HCT116 (cell line): ENCODE measurements at regions not wholly inside any gene's neighbourhood (a gene's known extent, or its start where the extent isn't known, plus 50 kb on each side); places are given as distances from the start of the nearest gene placed in this dataset.

Experiments used
- ATAC-seq: fragments of 200-7000 bp; cut with Tn5 transposase; 2 replicates; pipeline ENCODE4 v1.9.1; 2020; ENCODE audit warnings: mild to moderate bottlenecking, moderate library complexity
- BruUV-seq: library from RNA; stranded (reverse); fragments of 400-500 nt; replicated peaks from 2 replicates; lab custom pipeline; 2021; lab: Mats Ljungman, UMichigan
- CTCF ChIA-PET: fragments of 300-600 bp; sonication (Branson Sonifier 250); formaldehyde crosslinking; loops from one replicate; lab custom pipeline; 2021; ENCODE audit warnings: antibody characterized with exemption; lab: Charles Lee
- POLR2A ChIA-PET: fragments of 300-600, 350-600 bp; sonication (Branson Sonifier 250); formaldehyde crosslinking; loops from one replicate; lab custom pipeline; 2021; ENCODE audit warnings: antibody characterized with exemption; lab: Charles Lee
- RAD21 ChIA-PET, 2 experiments: fragments of 300-600 bp; sonication (Branson Sonifier 250); formaldehyde crosslinking; loops; one replicate each; lab custom pipeline; 2023; ENCODE audit warnings: low total read pairs in 2 of 2; ENCODE audit not compliant: uncharacterized antibody in 2 of 2, unreplicated experiment in 2 of 2, low non-redundant PET in 1 of 2; lab: Charles Lee
- DNase-seq: peaks from one replicate; pipeline ENCODE4 v3.0.0-alpha.2; 2010; ENCODE audit warnings: low read depth, low spot score
- H2AFZ ChIP-seq: fragments of 200-600 bp; shearing (Covaris generic), sonication (generic); 2 replicates; pipeline ENCODE4 v1.6.1; 2017; ENCODE audit warnings: low read depth, mixed run types, mixed read lengths, antibody characterized with exemption, low read length; ENCODE audit not compliant: poor library complexity, severe bottlenecking
- H3K27ac ChIP-seq: 2 replicates; pipeline ENCODE4 v1.5.1; 2012; ENCODE audit warnings: low read depth, low read length
- H3K27me3 ChIP-seq: fragments of 200-600 bp; sonication (generic); 2 replicates; pipeline ENCODE4 v1.6.1; 2016; ENCODE audit warnings: mixed run types, low read length, mixed read lengths; ENCODE audit not compliant: insufficient read depth
- H3K36me3 ChIP-seq, 2 experiments: fragments of 200-500 bp in 1 of 2; fragments of 200-600 bp in 1 of 2; sonication (Bioruptor generic) in 1 of 2; sonication (generic) in 1 of 2; 2 replicates each; pipeline versions ENCODE4 v1.5.1 to v1.6.1; 2014 to 2016; ENCODE audit warnings: low read length in 2 of 2, inconsistent platforms in 1 of 2, mixed read lengths in 1 of 2, mixed run types in 1 of 2; ENCODE audit not compliant: insufficient read depth in 2 of 2, control insufficient read depth in 1 of 2
- H3K4me1 ChIP-seq, 2 experiments: fragments of 200-600 bp in 1 of 2; sonication (generic) in 1 of 2; 2 replicates each; pipeline versions ENCODE4 v1.5.1 to v1.6.1; 2012 to 2017; ENCODE audit warnings: low read length in 2 of 2, inconsistent platforms in 1 of 2, mild to moderate bottlenecking in 1 of 2, mixed read lengths in 1 of 2, mixed run types in 1 of 2, moderate library complexity in 1 of 2; ENCODE audit not compliant: insufficient read depth in 2 of 2, control insufficient read depth in 1 of 2
- H3K4me2 ChIP-seq: fragments of 200-600 bp; sonication (generic); 2 replicates; pipeline ENCODE4 v1.6.1; 2017; ENCODE audit warnings: mixed run types, low read length, mixed read lengths
- H3K4me3 ChIP-seq, 2 experiments: fragments of 200-600 bp in 1 of 2; sonication (generic) in 1 of 2; replicated peaks in 1 of 2; 2 replicates each; pipeline ENCODE4 v1.5.1; 2011 to 2016; ENCODE audit warnings: low read length in 2 of 2, control low read depth in 1 of 2, low read depth in 1 of 2, mild to moderate bottlenecking in 1 of 2, mixed read lengths in 1 of 2, mixed run types in 1 of 2
- H3K79me2 ChIP-seq: fragments of 200-600 bp; sonication (generic); 2 replicates; pipeline ENCODE4 v1.6.1; 2017; ENCODE audit warnings: mild to moderate bottlenecking, mixed run types, low read length, moderate library complexity, mixed read lengths; ENCODE audit not compliant: insufficient read depth
- H3K9ac ChIP-seq: fragments of 200-600 bp; sonication (generic); 2 replicates; pipeline ENCODE4 v1.6.1; 2016; ENCODE audit warnings: low read length, mixed read lengths
- H3K9me2 ChIP-seq: fragments of 200-600 bp; sonication (generic), shearing (Covaris generic); 2 replicates; pipeline ENCODE4 v1.6.1; 2017; ENCODE audit warnings: mixed run types, mild to moderate bottlenecking, moderate library complexity; ENCODE audit not compliant: insufficient read depth
- H3K9me3 ChIP-seq, 2 experiments: fragments of 200-500 bp in 1 of 2; fragments of 200-600 bp in 1 of 2; sonication (Bioruptor generic) in 1 of 2; sonication (generic) in 1 of 2; 2 replicates each; pipeline ENCODE4 v1.6.1; 2014 to 2017; ENCODE audit warnings: low read length in 2 of 2, mixed read lengths in 2 of 2, inconsistent platforms in 1 of 2, low read depth in 1 of 2, mild to moderate bottlenecking in 1 of 2, mixed run types in 1 of 2, moderate library complexity in 1 of 2; ENCODE audit not compliant: control insufficient read depth in 1 of 2, insufficient read depth in 1 of 2
- H4K20me1 ChIP-seq: fragments of 200-600 bp; sonication (generic), shearing (Covaris generic); 2 replicates; pipeline ENCODE4 v1.6.1; 2017; ENCODE audit warnings: mixed run types, mild to moderate bottlenecking, moderate library complexity; ENCODE audit not compliant: insufficient read depth
- CEBPB ChIP-seq: IDR thresholded peaks from 2 replicates; pipeline ENCODE4 v1.6.1; 2012; ENCODE audit warnings: low read depth
- EGR1 ChIP-seq: IDR thresholded peaks from 2 replicates; pipeline ENCODE4 v1.6.1; 2012; ENCODE audit warnings: low read depth
- EZH2phosphoT487 ChIP-seq: fragments of 200-600 bp; IDR thresholded peaks from 2 replicates; pipeline ENCODE4 v1.6.1; 2018; ENCODE audit warnings: antibody characterized with exemption, borderline replicate concordance
- FOSL1 ChIP-seq: IDR thresholded peaks from 2 replicates; pipeline ENCODE4 v1.6.1; 2012; ENCODE audit warnings: low read depth
- JUND ChIP-seq: IDR thresholded peaks from 2 replicates; pipeline ENCODE4 v1.6.1; 2012
- POLR2AphosphoS5 ChIP-seq: IDR thresholded peaks from 2 replicates; pipeline ENCODE4 v1.6.1; 2011; ENCODE audit warnings: mild to moderate bottlenecking, low read depth, low read length, moderate library complexity
- SIN3A ChIP-seq: IDR thresholded peaks from 2 replicates; pipeline ENCODE4 v1.6.1; 2012; ENCODE audit warnings: low read depth
- SP1 ChIP-seq: IDR thresholded peaks from 2 replicates; pipeline ENCODE4 v1.6.1; 2012; ENCODE audit warnings: low read depth
- SRF ChIP-seq: IDR thresholded peaks from 2 replicates; pipeline ENCODE4 v1.6.1; 2012; ENCODE audit warnings: low read depth
- YY1 ChIP-seq: IDR thresholded peaks from 2 replicates; pipeline ENCODE4 v1.6.1; 2011; ENCODE audit warnings: low read length, low read depth, moderate library complexity, mild to moderate bottlenecking; ENCODE audit not compliant: insufficient replicate concordance; ENCODE audit errors: extremely low read depth
- ZFX ChIP-seq: fragments of 450-650 bp; IDR thresholded peaks from 2 replicates; pipeline ENCODE4 v1.6.1; 2017
- ZNF274 ChIP-seq: fragments of 200-500 bp; sonication (Bioruptor generic); IDR thresholded peaks from 2 replicates; pipeline ENCODE4 v1.6.1; 2014; ENCODE audit warnings: mild to moderate bottlenecking, low read depth, low read length, inconsistent platforms
- intact Hi-C: fragments of 100-400 bp; cut with micrococcal nuclease; formaldehyde crosslinking; loops from 2 replicates; pipeline ENCODE4 v1.10.0; 2022
- TF ChIP-seq, protein P1 (sequence below), 3 experiments: fragments of 200-600 bp in 1 of 3; sonication (generic) in 1 of 3; IDR thresholded peaks in 2 of 3; conservative IDR thresholded peaks in 1 of 3; 2 replicates each; pipeline ENCODE4 v1.5.1; 2012 to 2017; ENCODE audit warnings: low read depth in 2 of 3, low read length in 2 of 3, antibody characterized with exemption in 1 of 3, borderline replicate concordance in 1 of 3, control low read depth in 1 of 3, mild to moderate bottlenecking in 1 of 3, mixed read lengths in 1 of 3, mixed run types in 1 of 3, moderate library complexity in 1 of 3; ENCODE audit not compliant: insufficient read depth in 1 of 3
- TF ChIP-seq, protein P2 (sequence below): IDR thresholded peaks from 2 replicates; pipeline ENCODE4 v1.6.1; 2012
- TF ChIP-seq, protein P3 (sequence below): IDR thresholded peaks from 2 replicates; pipeline ENCODE4 v1.6.1; 2011; ENCODE audit warnings: mild to moderate bottlenecking, low read length, moderate library complexity; ENCODE audit not compliant: insufficient replicate concordance; ENCODE audit errors: extremely low read depth

DNA sequence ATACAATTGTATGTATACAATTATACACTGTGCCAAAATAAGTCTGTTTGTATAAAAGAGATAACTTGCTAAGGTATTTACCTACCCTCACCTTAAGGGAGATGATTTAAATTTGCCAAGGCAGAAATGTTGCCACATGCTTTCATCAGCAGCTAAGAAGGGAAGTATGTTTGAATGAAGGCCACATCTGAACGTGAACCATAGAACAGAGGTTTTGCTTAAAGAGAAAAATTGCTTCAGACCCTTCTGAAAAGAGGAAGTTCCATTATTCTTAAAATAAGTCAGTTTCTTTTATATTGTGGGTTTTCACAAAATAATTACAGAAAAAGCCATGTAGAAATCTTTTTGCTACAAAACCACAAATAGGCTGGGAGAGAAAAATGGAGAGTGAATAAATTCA is 621.5 kb upstream of the HTR2C start:
- no peak overlapping the region for H3K4me3 ChIP-seq
- intact Hi-C loops, result no loop called here
- H3K9me3 ChIP-seq, result no peaks in the 10 kb centered on the region
- H3K9ac ChIP-seq, result no peak overlapping the region
- H3K4me1 ChIP-seq, result no peaks in the 10 kb centered on the region
- no peaks in the 10 kb centered on the region for H3K36me3 ChIP-seq
- H3K27me3 ChIP-seq, result no peaks in the 10 kb centered on the region
- TF ChIP-seq SP1 (no peak), FOSL1 (no peak), EGR1 (no peak), CEBPB (no peak), ZNF274 (no peak), JUND (no peak)
- DNase-seq (no peak), ATAC-seq (no peak)
- H3K79me2 ChIP-seq, result no peaks in the 10 kb centered on the region
- ChIA-PET RAD21 (no interaction called here), CTCF (no interaction called here), POLR2A (no interaction called here)
- no peaks in the 10 kb centered on the region for H3K9me2 ChIP-seq
- no peak overlapping the region for H3K4me2 ChIP-seq
- H4K20me1 ChIP-seq, result no peaks in the 10 kb centered on the region
- H3K27ac ChIP-seq, result no peak overlapping the region
- no TSS peak for BruUV-seq
- H2AFZ ChIP-seq, result no peak overlapping the region

DNA sequence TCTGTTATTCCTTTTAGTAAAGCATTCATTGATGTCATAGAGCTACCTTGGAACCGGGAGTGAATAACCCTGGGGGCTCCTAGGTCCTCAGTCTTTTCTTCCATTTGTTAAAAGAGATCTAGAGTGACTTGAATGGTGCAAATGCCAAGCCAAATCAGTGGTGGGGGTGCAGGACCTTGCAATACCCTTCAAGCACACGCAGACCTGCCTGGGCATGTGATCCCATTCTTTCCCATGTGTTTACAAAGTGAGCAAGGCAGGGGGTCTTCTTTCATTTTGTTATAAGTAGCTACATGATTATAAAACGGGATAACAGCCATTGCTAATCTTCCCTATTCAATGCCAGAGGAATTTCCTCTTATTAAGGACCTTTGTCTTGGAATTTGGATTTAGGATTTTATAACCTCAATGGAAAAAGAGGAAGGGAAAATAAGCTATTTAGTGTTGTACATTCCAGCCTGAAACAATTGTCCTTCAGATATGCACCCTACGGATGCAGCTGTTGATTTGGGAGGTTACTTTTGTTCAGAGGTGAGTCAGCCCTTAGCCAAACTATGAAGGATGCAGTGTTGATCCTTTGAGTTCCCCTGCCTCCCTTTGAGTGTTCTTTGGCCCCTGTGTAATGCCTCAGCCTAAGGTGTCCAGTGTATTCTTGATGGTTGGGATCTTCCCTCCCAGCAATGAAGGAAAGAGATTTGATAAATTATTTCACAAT is 623.8 kb upstream of the HTR2C start:
- no peak for DNase-seq
- Histone ChIP-seq H3K4me3 (no peak overlapping the region), H3K4me1 (no peaks in the 10 kb centered on the region), H3K79me2 (no peaks in the 10 kb centered on the region), H4K20me1 (no peaks in the 10 kb centered on the region), H3K36me3 (no peaks in the 10 kb centered on the region), H3K9ac (no peak overlapping the region), H3K27ac (no peak overlapping the region), H3K27me3 (no peaks in the 10 kb centered on the region), H3K9me3 (no peaks in the 10 kb centered on the region), H3K4me2 (no peak overlapping the region), H3K9me2 (no peaks in the 10 kb centered on the region), H2AFZ (no peak overlapping the region)
- ChIA-PET POLR2A (no interaction called here), CTCF (no interaction called here), RAD21 (no interaction called here)
- intact Hi-C loops, result no loop called here
- no TSS peak for BruUV-seq
- no peak for ATAC-seq
- TF ChIP-seq, protein P1, sequence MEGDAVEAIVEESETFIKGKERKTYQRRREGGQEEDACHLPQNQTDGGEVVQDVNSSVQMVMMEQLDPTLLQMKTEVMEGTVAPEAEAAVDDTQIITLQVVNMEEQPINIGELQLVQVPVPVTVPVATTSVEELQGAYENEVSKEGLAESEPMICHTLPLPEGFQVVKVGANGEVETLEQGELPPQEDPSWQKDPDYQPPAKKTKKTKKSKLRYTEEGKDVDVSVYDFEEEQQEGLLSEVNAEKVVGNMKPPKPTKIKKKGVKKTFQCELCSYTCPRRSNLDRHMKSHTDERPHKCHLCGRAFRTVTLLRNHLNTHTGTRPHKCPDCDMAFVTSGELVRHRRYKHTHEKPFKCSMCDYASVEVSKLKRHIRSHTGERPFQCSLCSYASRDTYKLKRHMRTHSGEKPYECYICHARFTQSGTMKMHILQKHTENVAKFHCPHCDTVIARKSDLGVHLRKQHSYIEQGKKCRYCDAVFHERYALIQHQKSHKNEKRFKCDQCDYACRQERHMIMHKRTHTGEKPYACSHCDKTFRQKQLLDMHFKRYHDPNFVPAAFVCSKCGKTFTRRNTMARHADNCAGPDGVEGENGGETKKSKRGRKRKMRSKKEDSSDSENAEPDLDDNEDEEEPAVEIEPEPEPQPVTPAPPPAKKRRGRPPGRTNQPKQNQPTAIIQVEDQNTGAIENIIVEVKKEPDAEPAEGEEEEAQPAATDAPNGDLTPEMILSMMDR (IDR thresholded peaks at IDR 0.05 in 2 of 3, conservative IDR thresholded peaks at IDR 0.05 in 1 of 3; ENCODE audit: borderline replicate concordance in 1 of 3, insufficient read depth in 1 of 3, low read depth in 2 of 3, low read length in 2 of 3), result no peak
- TF ChIP-seq POLR2AphosphoS5 (no peak), YY1 (no peak), EGR1 (no peak), EZH2phosphoT487 (no peak), ZFX (no peak), CEBPB (no peak), JUND (no peak), SIN3A (no peak), SRF (no peak)
- TF ChIP-seq, protein P2, sequence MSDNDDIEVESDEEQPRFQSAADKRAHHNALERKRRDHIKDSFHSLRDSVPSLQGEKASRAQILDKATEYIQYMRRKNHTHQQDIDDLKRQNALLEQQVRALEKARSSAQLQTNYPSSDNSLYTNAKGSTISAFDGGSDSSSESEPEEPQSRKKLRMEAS, result no peak
- TF ChIP-seq, protein P3, sequence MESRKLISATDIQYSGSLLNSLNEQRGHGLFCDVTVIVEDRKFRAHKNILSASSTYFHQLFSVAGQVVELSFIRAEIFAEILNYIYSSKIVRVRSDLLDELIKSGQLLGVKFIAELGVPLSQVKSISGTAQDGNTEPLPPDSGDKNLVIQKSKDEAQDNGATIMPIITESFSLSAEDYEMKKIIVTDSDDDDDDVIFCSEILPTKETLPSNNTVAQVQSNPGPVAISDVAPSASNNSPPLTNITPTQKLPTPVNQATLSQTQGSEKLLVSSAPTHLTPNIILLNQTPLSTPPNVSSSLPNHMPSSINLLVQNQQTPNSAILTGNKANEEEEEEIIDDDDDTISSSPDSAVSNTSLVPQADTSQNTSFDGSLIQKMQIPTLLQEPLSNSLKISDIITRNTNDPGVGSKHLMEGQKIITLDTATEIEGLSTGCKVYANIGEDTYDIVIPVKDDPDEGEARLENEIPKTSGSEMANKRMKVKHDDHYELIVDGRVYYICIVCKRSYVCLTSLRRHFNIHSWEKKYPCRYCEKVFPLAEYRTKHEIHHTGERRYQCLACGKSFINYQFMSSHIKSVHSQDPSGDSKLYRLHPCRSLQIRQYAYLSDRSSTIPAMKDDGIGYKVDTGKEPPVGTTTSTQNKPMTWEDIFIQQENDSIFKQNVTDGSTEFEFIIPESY, result no peak
